ENCODE measurements at regions not wholly inside any gene's neighbourhood (a gene's known extent, or its start where the extent isn't known, plus 50 kb on each side); places are given as distances from the start of the nearest gene placed in this dataset.

DNA sequence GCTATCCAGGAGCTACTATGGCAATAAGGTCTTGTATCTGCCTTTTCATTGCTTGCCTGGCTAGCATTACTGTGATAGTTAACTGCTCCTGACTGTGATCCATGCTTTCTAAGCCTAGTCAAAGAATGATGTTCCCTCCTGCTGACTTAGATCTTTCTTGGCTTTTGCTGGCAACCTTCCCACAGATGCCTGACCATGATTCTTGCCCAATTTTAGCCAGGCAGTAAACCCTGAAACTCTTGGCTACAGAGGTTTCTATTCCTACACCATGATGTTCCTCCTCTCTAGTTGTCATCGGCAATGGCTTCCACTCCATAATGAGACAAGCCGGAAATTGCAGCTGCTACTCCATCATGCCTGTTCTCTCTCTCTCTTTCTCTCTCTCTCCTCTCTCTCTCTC is 238.1 kb downstream of the HAO1 start:
- TF ChIP-seq, protein P1, sequence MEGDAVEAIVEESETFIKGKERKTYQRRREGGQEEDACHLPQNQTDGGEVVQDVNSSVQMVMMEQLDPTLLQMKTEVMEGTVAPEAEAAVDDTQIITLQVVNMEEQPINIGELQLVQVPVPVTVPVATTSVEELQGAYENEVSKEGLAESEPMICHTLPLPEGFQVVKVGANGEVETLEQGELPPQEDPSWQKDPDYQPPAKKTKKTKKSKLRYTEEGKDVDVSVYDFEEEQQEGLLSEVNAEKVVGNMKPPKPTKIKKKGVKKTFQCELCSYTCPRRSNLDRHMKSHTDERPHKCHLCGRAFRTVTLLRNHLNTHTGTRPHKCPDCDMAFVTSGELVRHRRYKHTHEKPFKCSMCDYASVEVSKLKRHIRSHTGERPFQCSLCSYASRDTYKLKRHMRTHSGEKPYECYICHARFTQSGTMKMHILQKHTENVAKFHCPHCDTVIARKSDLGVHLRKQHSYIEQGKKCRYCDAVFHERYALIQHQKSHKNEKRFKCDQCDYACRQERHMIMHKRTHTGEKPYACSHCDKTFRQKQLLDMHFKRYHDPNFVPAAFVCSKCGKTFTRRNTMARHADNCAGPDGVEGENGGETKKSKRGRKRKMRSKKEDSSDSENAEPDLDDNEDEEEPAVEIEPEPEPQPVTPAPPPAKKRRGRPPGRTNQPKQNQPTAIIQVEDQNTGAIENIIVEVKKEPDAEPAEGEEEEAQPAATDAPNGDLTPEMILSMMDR (IDR thresholded peaks at IDR 0.05; ENCODE audit: control insufficient read depth, insufficient read depth, low read depth, low read length, missing control alignments), result no peak
- no peak for DNase-seq (ENCODE audit: low read depth)
- H3K4me3 ChIP-seq (ENCODE audit: control insufficient read depth, low read depth, low read length), result no peak overlapping the region

GRCh38 chr20:7703551-7703961 is 236.7 kb downstream of the HAO1 start:
- TF ChIP-seq, protein P1 (IDR thresholded peaks at IDR 0.05; ENCODE audit: control insufficient read depth, insufficient read depth, low read depth, low read length, missing control alignments), result no peak
- DNase-seq (ENCODE audit: low read depth), result no peak
- no peak overlapping the region for H3K4me3 ChIP-seq (ENCODE audit: control insufficient read depth, low read depth, low read length)

GRCh38 chr20:7703996-7704395 is 236.3 kb downstream of the HAO1 start:
- H3K4me3 ChIP-seq (ENCODE audit: control insufficient read depth, low read depth, low read length), result no peak overlapping the region
- DNase-seq (ENCODE audit: low read depth), result no peak
- TF ChIP-seq, protein P1 (IDR thresholded peaks at IDR 0.05; ENCODE audit: control insufficient read depth, insufficient read depth, low read depth, low read length, missing control alignments), result no peak

GRCh38 chr20:7708112-7708511 is 232.1 kb downstream of the HAO1 start:
- H3K4me3 ChIP-seq (ENCODE audit: control insufficient read depth, low read depth, low read length), result no peak overlapping the region
- no peak for DNase-seq (ENCODE audit: low read depth)
- TF ChIP-seq, protein P1 (IDR thresholded peaks at IDR 0.05; ENCODE audit: control insufficient read depth, insufficient read depth, low read depth, low read length, missing control alignments), result no peak

DNA sequence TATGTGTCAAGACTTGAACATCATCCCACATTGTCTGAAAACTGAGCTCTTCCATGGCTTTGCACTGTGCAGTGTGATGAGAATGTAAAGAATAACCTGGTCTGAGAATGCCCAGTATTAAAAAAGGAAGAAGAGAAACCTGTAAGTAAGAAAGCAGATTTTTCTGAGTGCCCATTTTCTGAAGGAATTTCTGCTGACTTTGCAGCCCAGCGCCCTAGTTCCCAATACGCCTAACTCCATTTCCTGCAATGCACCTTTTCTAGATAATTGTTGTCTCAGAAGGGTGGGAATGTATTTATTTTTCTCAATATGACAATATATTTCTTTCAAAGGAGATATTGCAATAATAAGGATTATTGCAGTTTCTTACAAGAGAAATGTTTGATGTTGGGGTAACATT is 231.5 kb downstream of the HAO1 start:
- DNase-seq (ENCODE audit: low read depth), result no peak
- TF ChIP-seq, protein P1 (IDR thresholded peaks at IDR 0.05; ENCODE audit: control insufficient read depth, insufficient read depth, low read depth, low read length, missing control alignments), result no peak
- H3K4me3 ChIP-seq (ENCODE audit: control insufficient read depth, low read depth, low read length), result no peak overlapping the region

DNA sequence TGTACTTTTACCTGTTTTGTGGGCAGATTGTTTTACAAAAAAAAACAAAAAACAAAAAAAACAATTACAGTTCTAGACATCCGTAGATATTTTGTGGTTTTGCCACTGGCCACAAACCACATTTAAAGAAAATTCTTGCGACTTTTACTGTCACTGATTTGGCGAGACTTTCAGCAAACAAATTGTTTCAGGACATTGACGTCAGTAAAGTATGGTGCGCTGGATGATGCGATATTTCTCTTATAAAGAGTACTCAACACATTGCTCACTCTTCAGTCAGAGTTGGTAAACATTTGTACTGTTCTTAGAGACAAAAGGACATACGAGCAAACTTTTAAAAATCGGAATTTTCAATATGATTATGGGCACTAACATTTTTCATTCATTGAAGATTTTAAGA is 229.8 kb downstream of the HAO1 start:
- TF ChIP-seq, protein P1 (IDR thresholded peaks at IDR 0.05; ENCODE audit: control insufficient read depth, insufficient read depth, low read depth, low read length, missing control alignments), result no peak
- no peak overlapping the region for H3K4me3 ChIP-seq (ENCODE audit: control insufficient read depth, low read depth, low read length)
- DNase-seq (ENCODE audit: low read depth), result no peak

GRCh38 chr20:7712661-7713060 is 227.6 kb downstream of the HAO1 start:
- TF ChIP-seq, protein P1 (IDR thresholded peaks at IDR 0.05; ENCODE audit: control insufficient read depth, insufficient read depth, low read depth, low read length, missing control alignments), result no peak
- no peak for DNase-seq (ENCODE audit: low read depth)
- H3K4me3 ChIP-seq (ENCODE audit: control insufficient read depth, low read depth, low read length), result no peak overlapping the region

All from AG09309 (cell line).